GM21717 (cell line): ENCODE measurements at regions not wholly inside any gene's neighbourhood (a gene's known extent, or its start where the extent isn't known, plus 50 kb on each side); places are given as distances from the start of the nearest gene placed in this dataset.

Experiments used
- ATAC-seq: cut with Tn5 transposase; IDR thresholded peaks from one replicate; pipeline ENCODE4 v1.9.1; 2021; ENCODE audit warnings: mild to moderate bottlenecking, moderate library complexity; ENCODE audit not compliant: unreplicated experiment

- no peak for ATAC-seq
Measured at GRCh38 chr13:33739254-33739653, 78.7 kb upstream of the RFC3 start.

GRCh38 chr13:33740134-33740538, 77.8 kb upstream of the RFC3 start:
- ATAC-seq, result no peak

GRCh38 chr13:33742321-33742720, 75.6 kb upstream of the RFC3 start:
- ATAC-seq, result no peak

- ATAC-seq, result peak; percentile 80
Measured at GRCh38 chr13:33743438-33744368, 74.2 kb upstream of the RFC3 start.

GRCh38 chr13:33744589-33745369, 73.2 kb upstream of the RFC3 start:
- ATAC-seq, result no peak

- peak; percentile 62 for ATAC-seq
Measured at GRCh38 chr13:33745370-33746324, 72.3 kb upstream of the RFC3 start.

GRCh38 chr13:33746867-33747266, 71.1 kb upstream of the RFC3 start:
- ATAC-seq, result no peak

- ATAC-seq, result no peak
Measured at GRCh38 chr13:33751151-33751550, 66.8 kb upstream of the RFC3 start.

GRCh38 chr13:33752094-33752493, 65.9 kb upstream of the RFC3 start:
- no peak for ATAC-seq

- no peak for ATAC-seq
Measured at GRCh38 chr13:33752597-33752996, 65.4 kb upstream of the RFC3 start.

- no peak for ATAC-seq
Measured at GRCh38 chr13:33756929-33757328, 61.0 kb upstream of the RFC3 start.

- ATAC-seq, result peak; percentile 65
Measured at GRCh38 chr13:33757713-33758112, 60.2 kb upstream of the RFC3 start.

GRCh38 chr13:33758113-33758512, 59.8 kb upstream of the RFC3 start:
- peak; percentile 74 for ATAC-seq

GRCh38 chr13:33761740-33762139, 56.2 kb upstream of the RFC3 start:
- no peak for ATAC-seq

- ATAC-seq, result no peak
Measured at GRCh38 chr13:33763021-33763420, 54.9 kb upstream of the RFC3 start.

- ATAC-seq, result no peak
Measured at GRCh38 chr13:33764716-33765115, 53.2 kb upstream of the RFC3 start.

GRCh38 chr13:33766329-33767123, 51.4 kb upstream of the RFC3 start:
- no peak for ATAC-seq

- ATAC-seq, result no peak
Measured at GRCh38 chr13:33767140-33767539, 50.8 kb upstream of the RFC3 start.
